GM19468 (cell line): ENCODE measurements at regions not wholly inside any gene's neighbourhood (a gene's known extent, or its start where the extent isn't known, plus 50 kb on each side); places are given as distances from the start of the nearest gene placed in this dataset.

Experiments used
- ATAC-seq: cut with Tn5 transposase; IDR thresholded peaks from one replicate; pipeline ENCODE4 v1.9.1; 2021; ENCODE audit warnings: mild to moderate bottlenecking, moderate library complexity, moderate number of reproducible peaks; ENCODE audit not compliant: unreplicated experiment; ENCODE audit errors: extremely low read depth

DNA sequence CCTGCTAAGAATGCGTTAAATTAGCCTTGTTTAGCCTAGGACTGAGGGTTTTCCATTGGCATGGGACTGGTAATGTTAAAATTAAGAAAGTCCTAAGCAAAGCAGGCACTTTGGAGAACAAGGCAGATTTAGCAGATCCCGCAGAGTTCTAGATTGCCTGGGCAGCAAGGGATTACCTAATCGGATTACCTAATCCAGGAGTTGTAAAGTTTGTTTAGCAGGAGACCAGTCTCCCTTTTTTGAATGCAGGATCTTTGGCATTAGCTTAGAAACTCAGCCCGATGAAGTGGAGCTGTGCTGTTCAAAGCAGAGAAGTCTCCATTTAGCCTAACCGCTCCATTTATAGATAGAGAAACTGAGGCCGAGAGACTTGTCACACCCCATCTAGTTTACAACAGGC is 206.0 kb downstream of the DMRT2 start:
- no peak for ATAC-seq

GRCh38 chr9:1261266-1261665 is 211.1 kb downstream of the DMRT2 start:
- no peak for ATAC-seq

- no peak for ATAC-seq
Observed at GRCh38 chr9:1261879-1262766, 212.0 kb downstream of the DMRT2 start.

- no peak for ATAC-seq
Observed at GRCh38 chr9:1267141-1267570, 217.0 kb downstream of the DMRT2 start.

DNA sequence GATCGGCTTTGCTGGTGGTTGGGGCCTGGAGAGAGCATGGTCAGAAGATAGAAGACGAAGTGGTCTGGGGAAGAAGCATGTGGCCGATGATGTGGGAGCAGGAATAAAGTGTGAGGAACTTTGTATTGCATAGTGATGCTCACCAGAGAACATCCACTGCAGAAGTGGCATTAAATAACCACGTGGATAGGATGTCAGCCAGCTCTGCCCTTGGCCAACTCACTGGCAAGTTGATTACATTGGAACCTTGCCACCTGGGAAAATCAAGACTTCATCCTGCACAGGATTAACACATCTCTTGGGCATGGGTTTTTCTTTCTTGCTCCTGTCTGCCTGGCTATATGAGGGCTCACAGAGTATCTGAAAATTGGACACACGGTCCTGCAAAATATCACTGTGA is 217.4 kb downstream of the DMRT2 start:
- no peak for ATAC-seq

DNA sequence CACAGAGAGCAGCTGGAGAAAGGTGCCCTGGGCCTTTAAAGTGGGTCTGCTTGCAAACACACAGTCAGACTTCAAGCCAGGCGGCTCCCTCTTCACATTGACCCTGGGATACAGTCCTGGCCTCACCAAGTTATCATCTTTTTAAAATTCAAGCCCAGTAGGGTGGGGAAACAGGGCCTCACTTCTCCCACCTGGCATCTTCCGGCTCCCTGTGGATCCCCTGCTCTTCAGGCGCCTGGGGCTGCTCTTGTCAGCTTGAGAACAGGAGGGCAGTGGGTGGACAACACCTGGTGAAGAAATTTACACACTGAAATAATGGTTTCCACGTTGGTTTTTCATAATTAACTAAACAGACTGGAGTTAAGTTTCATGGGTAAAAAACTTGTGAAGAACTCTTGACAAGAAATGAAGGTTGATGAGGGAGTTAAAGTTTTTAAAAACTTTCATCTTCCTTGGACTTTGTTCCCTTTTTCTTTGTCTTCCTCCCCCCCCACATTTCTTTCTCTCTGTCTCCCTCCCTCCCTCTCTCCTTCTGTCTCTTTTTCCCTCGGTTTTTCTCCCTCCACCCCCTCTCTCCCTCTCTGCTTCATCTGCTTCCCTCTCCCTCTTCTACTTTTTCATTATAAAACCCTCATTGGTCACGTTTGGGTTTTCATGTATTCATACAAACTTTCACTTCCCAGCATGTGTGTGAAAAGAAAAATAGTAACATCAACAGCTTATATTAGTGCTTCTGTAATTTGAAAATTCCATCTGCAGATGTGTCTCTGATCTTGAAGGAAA is 219.6 kb downstream of the DMRT2 start:
- ATAC-seq = no peak

- no peak for ATAC-seq
Observed at GRCh38 chr9:1271367-1271766, 221.2 kb downstream of the DMRT2 start.

DNA sequence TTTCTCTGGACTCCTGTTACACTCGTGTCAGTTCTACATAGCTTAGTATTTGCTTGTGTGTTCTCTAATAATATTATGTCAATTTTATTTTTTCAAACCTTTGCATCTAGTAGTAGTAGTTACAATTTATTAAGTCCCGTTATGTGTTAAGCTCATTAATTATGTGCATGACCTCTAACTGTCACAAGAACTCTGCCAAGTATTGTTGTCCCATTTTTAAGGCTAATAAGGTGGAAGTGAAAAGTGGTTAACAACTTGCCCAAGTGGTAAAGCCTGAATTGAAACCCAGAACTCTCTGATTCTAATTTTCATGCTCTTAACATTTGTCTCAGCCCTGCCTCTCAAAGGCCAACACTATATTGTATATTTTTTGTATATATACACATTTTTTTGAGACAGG is 221.6 kb downstream of the DMRT2 start:
- no peak for ATAC-seq

DNA sequence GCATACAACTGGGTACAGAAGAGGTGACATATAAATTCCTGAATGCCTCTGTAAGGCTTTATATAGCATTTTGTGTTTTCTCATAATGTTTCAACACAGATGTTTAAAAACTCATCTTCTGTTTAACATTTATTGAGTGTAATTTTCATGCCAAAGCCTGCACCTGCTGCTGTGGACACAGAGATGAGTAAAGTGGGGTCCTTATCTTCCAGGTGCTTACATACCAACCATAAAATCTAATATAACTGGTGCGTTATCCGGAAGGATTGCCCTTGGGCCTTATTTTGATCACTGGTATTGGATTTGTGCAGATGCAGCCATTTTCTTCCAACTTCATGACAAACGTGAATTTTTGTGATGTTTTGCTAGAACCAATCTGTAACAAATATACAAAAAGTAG is 222.3 kb downstream of the DMRT2 start:
- no peak for ATAC-seq

DNA sequence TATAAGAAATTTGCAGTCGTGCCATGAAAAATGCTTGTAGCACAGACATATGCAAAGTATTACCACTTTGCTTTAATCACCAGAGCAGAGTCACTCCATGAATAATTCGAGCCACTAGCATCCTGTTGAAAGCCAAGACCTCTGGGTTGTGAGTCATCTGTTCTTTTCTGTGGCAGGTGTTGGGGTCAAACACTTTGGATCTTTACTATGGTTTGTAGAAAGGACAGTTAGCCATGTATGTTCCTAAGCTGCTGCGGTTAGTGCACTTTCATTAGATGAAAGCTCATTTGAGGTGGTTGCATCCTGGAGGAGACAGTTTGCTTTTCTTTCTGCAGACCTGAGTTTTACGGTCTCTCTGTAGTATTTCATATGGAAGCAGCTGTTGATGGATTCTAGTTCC is 223.7 kb downstream of the DMRT2 start:
- ATAC-seq = no peak

GRCh38 chr9:1274334-1274733 is 224.2 kb downstream of the DMRT2 start:
- ATAC-seq = no peak

- ATAC-seq = no peak
Observed at GRCh38 chr9:1276474-1276873, 226.3 kb downstream of the DMRT2 start.

- no peak for ATAC-seq
Observed at GRCh38 chr9:1284727-1285126, 234.6 kb downstream of the DMRT2 start.

GRCh38 chr9:1285526-1285925 is 235.4 kb downstream of the DMRT2 start:
- ATAC-seq = no peak

GRCh38 chr9:1292384-1292783 is 242.2 kb downstream of the DMRT2 start:
- no peak for ATAC-seq

DNA sequence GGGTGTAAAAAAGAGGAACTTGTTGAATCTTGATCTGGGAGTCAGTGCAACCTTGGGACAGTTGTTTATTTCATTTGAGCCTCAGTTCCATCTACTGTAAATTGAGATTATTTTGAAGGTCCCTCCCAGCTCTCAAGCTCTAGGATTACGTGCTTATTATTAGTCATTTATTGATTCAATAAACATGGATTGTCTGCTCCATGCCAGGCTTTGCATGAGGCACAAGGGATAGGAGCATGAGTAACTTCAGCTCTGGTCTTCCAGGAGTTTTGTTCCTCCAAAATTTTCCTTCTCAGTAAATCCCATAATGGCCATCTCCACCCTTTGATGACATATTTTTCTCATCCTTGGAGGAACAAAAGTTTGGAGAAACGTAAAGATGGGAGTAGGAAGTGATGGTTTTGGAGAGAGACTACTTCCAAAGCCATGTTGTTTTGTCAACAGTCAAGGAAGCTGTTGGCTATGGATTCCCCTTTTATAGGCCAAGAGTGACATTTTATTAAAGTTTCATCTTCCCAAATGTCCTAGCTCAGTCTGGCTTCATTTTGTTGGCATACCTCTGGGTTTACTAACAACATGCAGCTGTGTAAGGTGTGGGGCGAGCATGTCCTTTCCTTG is 244.6 kb downstream of the DMRT2 start:
- ATAC-seq = no peak

DNA sequence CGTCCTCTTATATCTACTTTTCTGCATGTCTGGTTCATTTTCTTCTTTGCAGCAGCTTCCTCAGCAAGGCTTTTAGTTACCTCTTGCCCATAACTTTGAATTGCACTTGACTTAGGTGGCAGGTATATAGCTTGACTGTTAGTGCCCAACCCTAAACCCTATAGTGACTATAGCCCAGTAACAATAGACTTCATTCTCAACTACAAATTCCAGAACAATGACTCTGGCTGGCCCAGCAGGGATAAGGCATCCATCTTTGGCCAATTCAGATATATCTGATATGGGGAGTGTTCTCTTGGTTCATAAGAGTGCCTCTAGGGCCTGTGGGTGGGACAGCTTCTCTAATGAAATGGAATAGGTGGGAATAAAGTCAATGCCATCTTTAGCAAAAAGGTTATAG is 246.2 kb downstream of the DMRT2 start:
- no peak for ATAC-seq

DNA sequence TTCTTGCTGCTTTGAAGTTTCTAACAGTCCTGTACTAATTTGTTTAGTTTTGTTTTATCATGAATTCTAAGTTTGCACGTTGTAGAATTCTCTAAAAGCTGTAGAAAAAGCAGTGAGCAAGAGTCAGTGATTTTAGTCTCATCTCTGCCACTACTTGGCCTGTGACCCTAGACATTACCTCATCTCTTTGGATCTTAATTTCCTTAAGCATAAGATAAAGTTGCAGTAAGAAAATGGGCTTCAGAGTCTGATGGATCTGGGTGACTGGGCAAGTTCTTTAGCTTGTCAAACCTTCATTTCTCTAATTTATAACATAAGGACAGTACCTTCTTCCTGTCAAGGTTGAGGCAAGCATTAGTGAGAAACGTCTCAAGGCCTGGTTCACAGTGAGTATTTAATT is 247.9 kb downstream of the DMRT2 start:
- ATAC-seq = no peak

- ATAC-seq = no peak
Observed at GRCh38 chr9:1300941-1301340, 250.8 kb downstream of the DMRT2 start.

GRCh38 chr9:1303932-1304331 is 253.8 kb downstream of the DMRT2 start:
- ATAC-seq = no peak

GRCh38 chr9:1311462-1312042 is 261.4 kb downstream of the DMRT2 start:
- ATAC-seq = no peak
